ENCODE measurements at regions not wholly inside any gene's neighbourhood (a gene's known extent, or its start where the extent isn't known, plus 50 kb on each side); places are given as distances from the start of the nearest gene placed in this dataset.

- TF ChIP-seq POLR2A (IDR thresholded peaks at IDR 0.05) = no peak
- TF ChIP-seq POLR2AphosphoS5 (IDR thresholded peaks at IDR 0.05; ENCODE audit: insufficient read depth in 1 of 2, low read depth in 1 of 2) = no peak
- TF ChIP-seq CTCF (IDR thresholded peaks at IDR 0.05) = no peak
- DNase-seq (ENCODE audit: extremely low spot score in 2 of 2) = no peak
- intact Hi-C loops (cut with DNase I) = no loop called here
- Histone ChIP-seq H3K27ac (no peak overlapping the region), H3K36me3 (no peaks in the 10 kb centered on the region), H3K9me3 (peaks cover 7% of the 10 kb centered on the region), H3K4me1 (no peaks in the 10 kb centered on the region), H3K27me3 (no peaks in the 10 kb centered on the region), H3K4me3 (no peak overlapping the region)
These were observed 187.9 kb downstream of the MTCL1 start for GRCh38 chr18:8893221-8893620.

- intact Hi-C loops (cut with DNase I) = no loop called here
- no peak for TF ChIP-seq CTCF (IDR thresholded peaks at IDR 0.05)
- no peak for TF ChIP-seq POLR2A (IDR thresholded peaks at IDR 0.05)
- no peak for TF ChIP-seq POLR2AphosphoS5 (IDR thresholded peaks at IDR 0.05; ENCODE audit: insufficient read depth in 1 of 2, low read depth in 1 of 2)
- no peak overlapping the region for H3K27ac ChIP-seq
- no peaks in the 10 kb centered on the region for H3K36me3 ChIP-seq
- no peaks in the 10 kb centered on the region for H3K27me3 ChIP-seq
- peaks cover 7% of the 10 kb centered on the region for H3K9me3 ChIP-seq
- no peak overlapping the region for H3K4me3 ChIP-seq
- no peaks in the 10 kb centered on the region for H3K4me1 ChIP-seq
- DNase-seq (ENCODE audit: extremely low spot score in 2 of 2) = no peak
These were observed 188.4 kb downstream of the MTCL1 start for GRCh38 chr18:8893628-8894231.

GRCh38 chr18:8894823-8895222 lies 189.5 kb downstream of the MTCL1 start:
- TF ChIP-seq POLR2AphosphoS5 (IDR thresholded peaks at IDR 0.05; ENCODE audit: insufficient read depth in 1 of 2, low read depth in 1 of 2) (no peak), POLR2A (IDR thresholded peaks at IDR 0.05) (no peak), CTCF (IDR thresholded peaks at IDR 0.05) (no peak)
- Histone ChIP-seq H3K4me3 (no peak overlapping the region), H3K9me3 (peaks cover 7% of the 10 kb centered on the region), H3K4me1 (no peaks in the 10 kb centered on the region), H3K27me3 (no peaks in the 10 kb centered on the region), H3K27ac (no peak overlapping the region), H3K36me3 (no peaks in the 10 kb centered on the region)
- intact Hi-C loops (cut with DNase I) = no loop called here
- no peak for DNase-seq (ENCODE audit: extremely low spot score in 2 of 2)

GRCh38 chr18:8895341-8895740 lies 190.0 kb downstream of the MTCL1 start:
- no peak overlapping the region for H3K4me3 ChIP-seq
- H3K9me3 ChIP-seq = peaks cover 7% of the 10 kb centered on the region
- H3K36me3 ChIP-seq = no peaks in the 10 kb centered on the region
- H3K4me1 ChIP-seq = no peaks in the 10 kb centered on the region
- no peak overlapping the region for H3K27ac ChIP-seq
- DNase-seq (ENCODE audit: extremely low spot score in 2 of 2) = no peak
- intact Hi-C loops (cut with DNase I) = no loop called here
- H3K27me3 ChIP-seq = no peaks in the 10 kb centered on the region
- TF ChIP-seq POLR2A (IDR thresholded peaks at IDR 0.05) (no peak), CTCF (IDR thresholded peaks at IDR 0.05) (no peak), POLR2AphosphoS5 (IDR thresholded peaks at IDR 0.05; ENCODE audit: insufficient read depth in 1 of 2, low read depth in 1 of 2) (no peak)

GRCh38 chr18:8895987-8896619 lies 190.7 kb downstream of the MTCL1 start:
- no peak for DNase-seq (ENCODE audit: extremely low spot score in 2 of 2)
- intact Hi-C loops (cut with DNase I) = no loop called here

More at GRCh38 chr18:8895987-8896619, 190.7 kb downstream of the MTCL1 start:
- H3K27ac ChIP-seq = no peak overlapping the region
- TF ChIP-seq POLR2A (IDR thresholded peaks at IDR 0.05) = no peak
- TF ChIP-seq POLR2AphosphoS5 (IDR thresholded peaks at IDR 0.05; ENCODE audit: insufficient read depth in 1 of 2, low read depth in 1 of 2) = no peak
- no peak for TF ChIP-seq CTCF (IDR thresholded peaks at IDR 0.05)
- no peaks in the 10 kb centered on the region for H3K4me1 ChIP-seq
- H3K9me3 ChIP-seq = peaks cover 7% of the 10 kb centered on the region
- no peaks in the 10 kb centered on the region for H3K27me3 ChIP-seq
- H3K36me3 ChIP-seq = no peaks in the 10 kb centered on the region
- H3K4me3 ChIP-seq = no peak overlapping the region
